ENCODE measurements at regions not wholly inside any gene's neighbourhood (a gene's known extent, or its start where the extent isn't known, plus 50 kb on each side); places are given as distances from the start of the nearest gene placed in this dataset.

- TF ChIP-seq, protein P1, sequence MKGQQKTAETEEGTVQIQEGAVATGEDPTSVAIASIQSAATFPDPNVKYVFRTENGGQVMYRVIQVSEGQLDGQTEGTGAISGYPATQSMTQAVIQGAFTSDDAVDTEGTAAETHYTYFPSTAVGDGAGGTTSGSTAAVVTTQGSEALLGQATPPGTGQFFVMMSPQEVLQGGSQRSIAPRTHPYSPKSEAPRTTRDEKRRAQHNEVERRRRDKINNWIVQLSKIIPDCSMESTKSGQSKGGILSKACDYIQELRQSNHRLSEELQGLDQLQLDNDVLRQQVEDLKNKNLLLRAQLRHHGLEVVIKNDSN (IDR thresholded peaks at IDR 0.05; ENCODE audit: borderline replicate concordance, extremely low read length, insufficient read depth, low read depth, low read length), result no peak
- TF ChIP-seq MAX (IDR thresholded peaks at IDR 0.05; ENCODE audit: low read depth, low read length) (no peak), CTCF (IDR thresholded peaks at IDR 0.05 in 2 of 3, conservative IDR thresholded peaks at IDR 0.05 in 1 of 3; ENCODE audit: control insufficient read depth in 2 of 3, extremely low read depth in 1 of 3, insufficient read depth in 1 of 3, low read depth in 3 of 3, low read length in 3 of 3) (no peak), MYC (IDR thresholded peaks at IDR 0.05; ENCODE audit: insufficient read depth, insufficient read length, insufficient replicate concordance, low read length, severe bottlenecking) (no peak), ATF3 (IDR thresholded peaks at IDR 0.05; ENCODE audit: borderline replicate concordance, extremely low read depth, low read depth, low read length) (no peak), SMAD1 (IDR thresholded peaks at IDR 0.05; ENCODE audit: low read depth, partially characterized antibody) (no peak), RELA (IDR thresholded peaks at IDR 0.05; ENCODE audit: borderline replicate concordance, partially characterized antibody) (no peak), REST (IDR thresholded peaks at IDR 0.05; ENCODE audit: low read depth, low read length) (no peak)
- TF ChIP-seq, protein P2, sequence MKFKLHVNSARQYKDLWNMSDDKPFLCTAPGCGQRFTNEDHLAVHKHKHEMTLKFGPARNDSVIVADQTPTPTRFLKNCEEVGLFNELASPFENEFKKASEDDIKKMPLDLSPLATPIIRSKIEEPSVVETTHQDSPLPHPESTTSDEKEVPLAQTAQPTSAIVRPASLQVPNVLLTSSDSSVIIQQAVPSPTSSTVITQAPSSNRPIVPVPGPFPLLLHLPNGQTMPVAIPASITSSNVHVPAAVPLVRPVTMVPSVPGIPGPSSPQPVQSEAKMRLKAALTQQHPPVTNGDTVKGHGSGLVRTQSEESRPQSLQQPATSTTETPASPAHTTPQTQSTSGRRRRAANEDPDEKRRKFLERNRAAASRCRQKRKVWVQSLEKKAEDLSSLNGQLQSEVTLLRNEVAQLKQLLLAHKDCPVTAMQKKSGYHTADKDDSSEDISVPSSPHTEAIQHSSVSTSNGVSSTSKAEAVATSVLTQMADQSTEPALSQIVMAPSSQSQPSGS (IDR thresholded peaks at IDR 0.05; ENCODE audit: low read length), result no peak
Measured at GRCh38 chr1:216824511-216824910, 101.3 kb upstream of the ESRRG start.

Measured in GM12878 (cell line).